ENCODE measurements at regions not wholly inside any gene's neighbourhood (a gene's known extent, or its start where the extent isn't known, plus 50 kb on each side); places are given as distances from the start of the nearest gene placed in this dataset.

DNA sequence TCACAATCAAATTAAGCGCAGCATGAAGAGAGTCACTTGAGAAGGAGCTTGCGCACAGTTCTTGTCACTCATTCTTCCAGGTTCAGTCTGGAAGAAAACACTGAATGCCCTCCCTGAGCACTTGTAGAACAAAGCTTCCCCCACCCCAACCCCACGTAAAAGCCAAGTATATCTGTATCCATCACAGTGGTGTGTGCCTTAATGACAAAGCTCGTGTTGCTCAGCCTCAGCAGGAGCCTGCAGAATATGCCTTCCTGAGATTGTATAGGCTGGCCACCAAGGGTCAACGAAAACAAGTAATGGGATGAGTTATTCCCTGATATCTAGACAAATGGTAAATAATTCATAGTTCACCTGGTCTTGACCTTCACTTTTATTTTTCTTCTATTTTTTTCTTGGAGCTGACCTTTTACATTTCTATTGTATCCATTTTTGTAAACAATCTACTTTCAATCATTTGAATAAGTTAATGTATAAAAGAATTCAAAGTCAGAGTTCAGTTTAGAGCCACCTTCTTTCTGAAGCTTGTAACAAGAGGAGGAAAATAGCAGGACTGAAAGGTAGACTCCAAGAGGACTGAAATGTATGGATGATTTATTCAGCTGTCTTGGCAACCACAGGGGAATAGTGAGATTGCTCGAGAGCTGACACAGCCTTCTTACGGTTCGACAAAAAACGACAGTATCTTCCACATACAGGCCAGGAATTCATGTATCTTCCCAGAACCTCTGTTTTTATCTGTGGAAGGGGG lies 405.5 kb upstream of the TPM1 start:
- no peak for DNase-seq (ENCODE audit: low spot score)
- TF ChIP-seq, protein P1, sequence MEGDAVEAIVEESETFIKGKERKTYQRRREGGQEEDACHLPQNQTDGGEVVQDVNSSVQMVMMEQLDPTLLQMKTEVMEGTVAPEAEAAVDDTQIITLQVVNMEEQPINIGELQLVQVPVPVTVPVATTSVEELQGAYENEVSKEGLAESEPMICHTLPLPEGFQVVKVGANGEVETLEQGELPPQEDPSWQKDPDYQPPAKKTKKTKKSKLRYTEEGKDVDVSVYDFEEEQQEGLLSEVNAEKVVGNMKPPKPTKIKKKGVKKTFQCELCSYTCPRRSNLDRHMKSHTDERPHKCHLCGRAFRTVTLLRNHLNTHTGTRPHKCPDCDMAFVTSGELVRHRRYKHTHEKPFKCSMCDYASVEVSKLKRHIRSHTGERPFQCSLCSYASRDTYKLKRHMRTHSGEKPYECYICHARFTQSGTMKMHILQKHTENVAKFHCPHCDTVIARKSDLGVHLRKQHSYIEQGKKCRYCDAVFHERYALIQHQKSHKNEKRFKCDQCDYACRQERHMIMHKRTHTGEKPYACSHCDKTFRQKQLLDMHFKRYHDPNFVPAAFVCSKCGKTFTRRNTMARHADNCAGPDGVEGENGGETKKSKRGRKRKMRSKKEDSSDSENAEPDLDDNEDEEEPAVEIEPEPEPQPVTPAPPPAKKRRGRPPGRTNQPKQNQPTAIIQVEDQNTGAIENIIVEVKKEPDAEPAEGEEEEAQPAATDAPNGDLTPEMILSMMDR (IDR thresholded peaks at IDR 0.05; ENCODE audit: extremely low read depth, missing control alignments): no peak

DNA sequence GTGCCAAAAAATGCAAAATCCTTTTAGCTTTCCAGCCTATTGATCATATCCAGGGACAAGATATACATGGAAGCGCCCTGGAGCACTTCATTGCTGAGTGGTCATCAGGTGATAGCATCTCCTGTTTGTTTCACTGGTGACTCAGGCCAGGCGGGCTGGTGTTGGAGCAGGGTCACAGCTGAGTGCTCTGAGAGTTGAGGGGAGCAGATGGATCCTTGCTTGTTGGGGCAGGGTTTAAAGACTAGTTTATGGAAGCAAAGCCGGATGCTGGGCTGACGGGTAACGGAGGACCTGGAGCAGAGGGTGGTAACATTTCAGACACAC lies 405.0 kb upstream of the TPM1 start:
- no peak for DNase-seq (ENCODE audit: low spot score)
- TF ChIP-seq, protein P1 (IDR thresholded peaks at IDR 0.05; ENCODE audit: extremely low read depth, missing control alignments): no peak

DNA sequence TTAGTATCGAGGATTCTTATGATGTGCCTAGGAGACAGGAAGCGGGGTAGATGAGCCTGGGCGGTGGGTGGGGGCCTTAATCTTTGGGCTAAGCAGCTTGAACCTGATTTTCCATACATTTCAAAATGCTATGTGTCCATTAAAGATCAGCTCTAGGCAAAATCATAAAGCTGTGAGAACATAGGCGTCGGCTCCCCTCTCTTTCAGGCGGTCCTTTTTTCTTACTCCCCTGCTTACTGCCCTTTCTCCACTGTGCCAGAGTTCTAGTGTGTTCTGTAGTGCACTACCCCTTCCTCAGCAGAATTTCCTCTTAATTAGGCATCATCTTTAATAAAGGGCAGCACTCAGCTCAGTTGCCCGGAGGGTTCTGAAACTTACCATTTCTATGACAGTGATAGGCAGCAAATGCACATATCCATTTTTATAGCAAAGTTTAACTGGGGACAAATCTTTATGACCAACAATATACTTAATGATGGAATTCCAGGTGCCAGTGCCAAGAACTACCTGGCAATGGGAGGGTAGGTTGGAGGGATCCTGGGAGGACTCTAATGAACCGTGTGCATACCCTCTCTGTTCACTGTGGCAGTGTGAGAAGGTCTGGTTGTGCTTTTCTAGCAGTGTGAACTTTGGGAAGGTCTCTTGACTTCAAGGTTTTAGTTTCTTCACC lies 404.5 kb upstream of the TPM1 start:
- DNase-seq (ENCODE audit: low spot score): no peak
- TF ChIP-seq, protein P1 (IDR thresholded peaks at IDR 0.05; ENCODE audit: extremely low read depth, missing control alignments): no peak

DNA sequence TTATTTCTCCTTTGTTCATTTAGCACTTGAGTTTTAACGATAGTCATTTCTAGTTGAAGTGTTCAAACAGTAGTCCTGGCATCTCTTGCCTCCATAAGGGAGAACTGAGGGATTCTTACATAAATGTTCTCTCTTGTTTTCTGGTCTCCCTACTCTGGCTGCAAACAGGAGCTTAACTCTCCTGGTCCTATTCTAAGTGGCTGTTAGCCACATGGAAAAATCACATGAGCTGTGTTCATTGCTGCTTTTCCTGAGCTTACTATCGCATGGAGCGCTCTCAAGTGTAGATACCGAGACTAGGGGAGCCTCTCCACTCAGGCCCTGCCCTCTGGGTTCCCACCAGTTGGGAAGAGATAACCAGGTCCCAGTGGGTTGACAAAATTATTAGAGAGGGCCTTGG lies 403.1 kb upstream of the TPM1 start:
- TF ChIP-seq, protein P1 (IDR thresholded peaks at IDR 0.05; ENCODE audit: extremely low read depth, missing control alignments): no peak
- no peak for DNase-seq (ENCODE audit: low spot score)

DNA sequence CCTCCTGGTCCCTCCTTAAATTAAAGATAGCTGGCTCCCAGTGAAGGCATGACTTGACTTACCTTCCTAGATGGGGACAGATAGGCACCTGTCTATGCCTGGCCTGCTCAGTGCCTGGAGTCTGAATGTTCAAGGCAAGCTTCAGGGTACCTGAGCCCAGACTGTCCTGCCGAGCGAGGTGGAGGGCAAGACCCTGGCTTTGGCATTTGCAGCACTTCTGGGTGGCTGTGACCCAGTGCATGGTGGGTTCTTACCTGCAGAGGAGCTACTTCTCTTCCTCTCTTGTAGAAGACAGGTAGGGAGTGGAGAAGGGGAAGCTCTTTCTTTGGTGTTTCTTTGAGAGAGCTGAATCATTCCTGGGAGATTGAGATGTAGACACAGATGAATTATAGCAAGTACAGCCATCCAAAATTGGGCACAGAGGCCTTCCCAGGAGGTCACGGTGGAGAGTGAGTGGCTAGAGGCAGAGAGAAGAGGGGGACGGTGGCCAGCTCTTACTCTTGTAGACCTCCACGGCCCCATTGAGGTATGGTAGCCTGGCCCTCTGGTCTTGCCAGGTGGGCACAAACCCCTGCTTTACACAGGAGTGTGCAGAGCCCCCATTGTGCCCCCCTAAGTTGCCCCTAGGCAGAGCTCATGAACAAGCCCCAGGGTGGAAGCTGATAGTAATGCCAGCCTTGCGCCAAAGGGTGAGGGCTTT lies 402.5 kb upstream of the TPM1 start:
- DNase-seq (ENCODE audit: low spot score): no peak

DNA sequence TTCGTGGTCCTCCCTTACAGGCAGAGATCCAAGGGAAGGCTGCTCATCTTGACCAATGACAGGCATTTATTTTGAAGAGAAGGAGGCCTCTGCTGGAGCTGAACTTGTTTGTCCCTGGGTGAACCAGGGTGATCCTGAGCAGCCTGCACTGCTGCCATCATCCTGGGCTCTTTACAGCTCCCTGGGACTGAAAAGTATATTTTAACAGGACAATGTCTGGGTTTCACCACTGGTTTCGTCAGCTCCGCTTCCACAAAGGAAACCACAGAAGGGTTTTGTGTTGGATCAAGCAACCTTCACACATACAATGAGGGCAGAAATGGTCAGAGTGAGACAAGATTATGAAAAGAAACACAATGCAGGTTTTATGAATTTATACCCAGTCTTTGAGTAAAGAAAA lies 400.7 kb upstream of the TPM1 start:
- TF ChIP-seq, protein P1 (IDR thresholded peaks at IDR 0.05; ENCODE audit: extremely low read depth, missing control alignments): no peak
- no peak for DNase-seq (ENCODE audit: low spot score)

More for the DNA sequence above, 402.5 kb upstream of the TPM1 start:
- TF ChIP-seq, protein P1 (IDR thresholded peaks at IDR 0.05; ENCODE audit: extremely low read depth, missing control alignments): no peak

DNA sequence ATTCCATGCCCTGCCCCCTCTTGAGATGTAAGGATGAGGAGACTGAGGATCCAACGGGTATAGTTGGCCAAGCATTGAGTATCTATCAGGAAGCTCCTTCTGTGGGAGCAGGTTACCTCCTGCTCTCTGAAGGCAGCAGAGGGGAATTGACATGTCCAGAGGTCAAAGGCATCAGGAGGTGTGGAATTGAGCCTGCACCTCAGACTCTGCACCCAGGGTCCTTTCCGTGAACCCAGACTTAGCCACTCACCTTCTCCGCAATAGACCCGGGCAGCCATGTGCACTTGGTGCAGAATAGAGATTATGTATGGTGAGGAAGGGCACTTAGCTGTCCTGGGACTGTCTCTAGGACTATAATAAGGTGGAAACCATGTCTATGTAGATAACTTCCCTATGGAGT lies 399.0 kb upstream of the TPM1 start:
- TF ChIP-seq, protein P1 (IDR thresholded peaks at IDR 0.05; ENCODE audit: extremely low read depth, missing control alignments): no peak
- no peak for DNase-seq (ENCODE audit: low spot score)
